ENCODE measurements at regions not wholly inside any gene's neighbourhood (a gene's known extent, or its start where the extent isn't known, plus 50 kb on each side); places are given as distances from the start of the nearest gene placed in this dataset.

DNA sequence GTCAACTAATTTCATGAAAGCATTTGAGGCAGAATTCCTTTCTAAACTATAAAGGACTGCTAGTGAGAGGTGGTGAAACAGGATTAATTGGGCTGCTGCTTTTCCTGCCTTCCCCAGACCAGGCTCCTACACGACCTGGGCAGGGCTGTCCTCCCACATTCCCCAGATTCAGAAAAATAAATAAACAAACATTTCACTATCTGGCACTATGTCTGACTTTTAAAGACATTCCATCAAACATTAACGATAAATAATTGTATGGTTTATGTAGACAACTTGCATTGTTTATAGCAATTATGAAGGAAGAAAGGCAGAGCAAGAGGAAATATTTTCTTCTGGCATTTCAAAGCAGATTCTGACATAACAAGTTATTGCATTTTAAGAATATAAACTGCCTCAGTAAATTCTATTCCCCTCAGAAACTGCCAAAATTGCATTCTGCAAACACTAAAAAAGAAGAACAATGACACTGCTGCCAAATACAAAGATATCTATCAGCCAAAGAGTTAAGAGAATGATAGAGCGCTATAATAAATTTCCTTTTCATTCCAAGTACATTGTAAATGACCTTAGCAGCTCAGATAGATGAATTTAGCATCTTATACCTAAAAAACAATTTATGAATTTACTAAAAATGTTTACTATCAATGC, 214.7 kb upstream of the INTU start:
- Histone ChIP-seq H3K4me1 (ENCODE audit: low read depth) (no peaks in the 10 kb centered on the region), H3K36me3 (ENCODE audit: low read depth) (no peaks in the 10 kb centered on the region), H3K4me3 (no peak overlapping the region), H3K9me3 (no peaks in the 10 kb centered on the region)
- TF ChIP-seq, protein P1, sequence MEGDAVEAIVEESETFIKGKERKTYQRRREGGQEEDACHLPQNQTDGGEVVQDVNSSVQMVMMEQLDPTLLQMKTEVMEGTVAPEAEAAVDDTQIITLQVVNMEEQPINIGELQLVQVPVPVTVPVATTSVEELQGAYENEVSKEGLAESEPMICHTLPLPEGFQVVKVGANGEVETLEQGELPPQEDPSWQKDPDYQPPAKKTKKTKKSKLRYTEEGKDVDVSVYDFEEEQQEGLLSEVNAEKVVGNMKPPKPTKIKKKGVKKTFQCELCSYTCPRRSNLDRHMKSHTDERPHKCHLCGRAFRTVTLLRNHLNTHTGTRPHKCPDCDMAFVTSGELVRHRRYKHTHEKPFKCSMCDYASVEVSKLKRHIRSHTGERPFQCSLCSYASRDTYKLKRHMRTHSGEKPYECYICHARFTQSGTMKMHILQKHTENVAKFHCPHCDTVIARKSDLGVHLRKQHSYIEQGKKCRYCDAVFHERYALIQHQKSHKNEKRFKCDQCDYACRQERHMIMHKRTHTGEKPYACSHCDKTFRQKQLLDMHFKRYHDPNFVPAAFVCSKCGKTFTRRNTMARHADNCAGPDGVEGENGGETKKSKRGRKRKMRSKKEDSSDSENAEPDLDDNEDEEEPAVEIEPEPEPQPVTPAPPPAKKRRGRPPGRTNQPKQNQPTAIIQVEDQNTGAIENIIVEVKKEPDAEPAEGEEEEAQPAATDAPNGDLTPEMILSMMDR (IDR thresholded peaks at IDR 0.05): no peak
- intact Hi-C loops (cut with DNase I, micrococcal nuclease): no loop called here
- no peak for DNase-seq
- no peak for ATAC-seq

- Histone ChIP-seq H3K36me3 (ENCODE audit: low read depth) (no peaks in the 10 kb centered on the region), H3K4me1 (ENCODE audit: low read depth) (no peaks in the 10 kb centered on the region), H3K9me3 (no peaks in the 10 kb centered on the region), H3K4me3 (no peak overlapping the region)
- intact Hi-C loops (cut with DNase I, micrococcal nuclease): no loop called here
- DNase-seq (no peak), ATAC-seq (no peak)
- TF ChIP-seq, protein P1 (IDR thresholded peaks at IDR 0.05): no peak
These were observed 213.3 kb upstream of the INTU start for GRCh38 chr4:127419431-127419830.

- no peak overlapping the region for H3K4me3 ChIP-seq
- ATAC-seq (no peak), DNase-seq (no peak)
- intact Hi-C loops (cut with DNase I, micrococcal nuclease): no loop called here
- H3K9me3 ChIP-seq: no peaks in the 10 kb centered on the region
- no peaks in the 10 kb centered on the region for H3K36me3 ChIP-seq (ENCODE audit: low read depth)
- TF ChIP-seq, protein P1 (IDR thresholded peaks at IDR 0.05): no peak
- no peaks in the 10 kb centered on the region for H3K4me1 ChIP-seq (ENCODE audit: low read depth)
These were observed 211.3 kb upstream of the INTU start for GRCh38 chr4:127421437-127421836.

GRCh38 chr4:127425202-127425845, 207.4 kb upstream of the INTU start:
- Histone ChIP-seq H3K9me3 (no peaks in the 10 kb centered on the region), H3K4me1 (ENCODE audit: low read depth) (no peaks in the 10 kb centered on the region), H3K36me3 (ENCODE audit: low read depth) (no peaks in the 10 kb centered on the region), H3K4me3 (no peak overlapping the region)
- DNase-seq (no peak), ATAC-seq (no peak)
- intact Hi-C loops (cut with DNase I, micrococcal nuclease): no loop called here
- TF ChIP-seq, protein P1 (IDR thresholded peaks at IDR 0.05): no peak

GRCh38 chr4:127425851-127426250, 206.9 kb upstream of the INTU start:
- no peak for ATAC-seq
- Histone ChIP-seq H3K9me3 (no peaks in the 10 kb centered on the region), H3K4me3 (no peak overlapping the region), H3K36me3 (ENCODE audit: low read depth) (no peaks in the 10 kb centered on the region), H3K4me1 (ENCODE audit: low read depth) (no peaks in the 10 kb centered on the region)
- TF ChIP-seq, protein P1 (IDR thresholded peaks at IDR 0.05): no peak
- DNase-seq: no peak
- intact Hi-C loops (cut with DNase I, micrococcal nuclease): no loop called here
